H9 (cell line): ENCODE measurements at regions not wholly inside any gene's neighbourhood (a gene's known extent, or its start where the extent isn't known, plus 50 kb on each side); places are given as distances from the start of the nearest gene placed in this dataset.

Experiments
- DNase-seq: peaks from one replicate; pipeline ENCODE4 v3.0.0-alpha.2; 2017
- H2AFZ ChIP-seq: one replicate; pipeline ENCODE4 v1.6.1; 2013; ENCODE audit warnings: mild to moderate bottlenecking, low read length, control low read depth, moderate library complexity
- H2AK5ac ChIP-seq: 2 replicates; pipeline ENCODE4 v1.6.1; 2013; ENCODE audit warnings: low read length, control low read depth, mixed read lengths; ENCODE audit not compliant: insufficient read length
- H2BK120ac ChIP-seq: one replicate; pipeline ENCODE4 v1.6.1; 2013; ENCODE audit warnings: low read depth, mild to moderate bottlenecking, low read length, control low read depth, inconsistent platforms; ENCODE audit not compliant: poor library complexity, severe bottlenecking
- H2BK12ac ChIP-seq: 2 replicates; pipeline ENCODE4 v1.6.1; 2013; ENCODE audit warnings: low read length, control low read depth, mixed read lengths, low read depth; ENCODE audit not compliant: insufficient read length
- H2BK15ac ChIP-seq: 2 replicates; pipeline ENCODE4 v1.6.1; 2013; ENCODE audit warnings: low read depth, low read length, control low read depth
- H2BK20ac ChIP-seq: one replicate; pipeline ENCODE4 v1.6.1; 2013; ENCODE audit warnings: low read depth, mild to moderate bottlenecking, low read length, control low read depth, inconsistent platforms; ENCODE audit not compliant: poor library complexity, severe bottlenecking
- H2BK5ac ChIP-seq: 2 replicates; pipeline ENCODE4 v1.6.1; 2013; ENCODE audit warnings: low read length, control low read depth, mixed read lengths; ENCODE audit not compliant: insufficient read length
- H3K14ac ChIP-seq: 2 replicates; pipeline ENCODE4 v1.6.1; 2013; ENCODE audit warnings: low read length, control low read depth; ENCODE audit not compliant: insufficient read depth
- H3K18ac ChIP-seq: 2 replicates; pipeline ENCODE4 v1.6.1; 2013; ENCODE audit warnings: low read depth, mild to moderate bottlenecking, mixed read lengths, low read length, control low read depth; ENCODE audit not compliant: insufficient read length
- H3K23ac ChIP-seq: 2 replicates; pipeline ENCODE4 v1.6.1; 2013; ENCODE audit warnings: low read length, control low read depth, mixed read lengths, low read depth; ENCODE audit not compliant: insufficient read length
- H3K23me2 ChIP-seq: 2 replicates; pipeline ENCODE4 v1.6.1; 2013; ENCODE audit warnings: low read depth, mild to moderate bottlenecking, mixed read lengths, low read length, control low read depth; ENCODE audit not compliant: insufficient read length, poor library complexity, severe bottlenecking
- H3K27ac ChIP-seq: 2 replicates; pipeline ENCODE4 v1.5.1; 2013; ENCODE audit warnings: low read length, control low read depth, mixed read lengths, low read depth; ENCODE audit not compliant: insufficient read length
- H3K27me3 ChIP-seq: 2 replicates; pipeline ENCODE4 v1.6.1; 2013; ENCODE audit warnings: low read length, control low read depth, inconsistent platforms; ENCODE audit not compliant: insufficient read depth
- H3K4ac ChIP-seq: 2 replicates; pipeline ENCODE4 v1.6.1; 2013; ENCODE audit warnings: low read depth, mild to moderate bottlenecking, control low read depth, inconsistent platforms, low read length, moderate library complexity
- H3K4me1 ChIP-seq: 2 replicates; pipeline ENCODE4 v1.6.1; 2013; ENCODE audit warnings: low read length, control low read depth, inconsistent platforms; ENCODE audit not compliant: insufficient read depth
- H3K4me2 ChIP-seq: 2 replicates; pipeline ENCODE4 v1.6.1; 2013; ENCODE audit warnings: low read length, control low read depth, mixed read lengths; ENCODE audit not compliant: insufficient read length, insufficient read depth
- H3K56ac ChIP-seq: 2 replicates; pipeline ENCODE4 v1.6.1; 2013; ENCODE audit warnings: low read depth, mild to moderate bottlenecking, mixed read lengths, low read length, control low read depth; ENCODE audit not compliant: insufficient read length
- H3K79me1 ChIP-seq: 2 replicates; pipeline ENCODE4 v1.6.1; 2013; ENCODE audit warnings: low read depth, mild to moderate bottlenecking, moderate library complexity, low read length, control low read depth, inconsistent platforms; ENCODE audit not compliant: insufficient read depth, poor library complexity, severe bottlenecking
- H3K79me2 ChIP-seq: 2 replicates; pipeline ENCODE4 v1.6.1; 2013; ENCODE audit warnings: low read length, control low read depth, inconsistent platforms; ENCODE audit not compliant: insufficient read depth
- H3K9ac ChIP-seq: 2 replicates; pipeline ENCODE4 v1.6.1; 2013; ENCODE audit warnings: low read length, control low read depth, mixed read lengths; ENCODE audit not compliant: insufficient read length; ENCODE audit errors: extremely low read depth
- H3K9me3 ChIP-seq: one replicate; pipeline ENCODE4 v1.6.1; 2013; ENCODE audit warnings: low read depth, low read length, inconsistent platforms; ENCODE audit not compliant: control insufficient read depth
- H3T11ph ChIP-seq: one replicate; pipeline ENCODE4 v1.6.1; 2013; ENCODE audit warnings: mild to moderate bottlenecking, low read length, control low read depth, inconsistent platforms
- H4K20me1 ChIP-seq: one replicate; pipeline ENCODE4 v1.6.1; 2013; ENCODE audit not compliant: control insufficient read depth, insufficient read length, insufficient read depth
- H4K5ac ChIP-seq: 2 replicates; pipeline ENCODE4 v1.6.1; 2013; ENCODE audit warnings: low read depth, mild to moderate bottlenecking, mixed read lengths, low read length, control low read depth; ENCODE audit not compliant: insufficient read length
- H4K8ac ChIP-seq: replicated peaks from 2 replicates; pipeline ENCODE4 v1.6.1; 2013; ENCODE audit warnings: low read length, control low read depth, mixed read lengths, low read depth; ENCODE audit not compliant: insufficient read length
- H4K91ac ChIP-seq: 2 replicates; pipeline ENCODE4 v1.6.1; 2013; ENCODE audit warnings: low read depth, mild to moderate bottlenecking, moderate library complexity, mixed read lengths, low read length, control low read depth; ENCODE audit not compliant: insufficient read length
- H3K27ac Mint-ChIP-seq, 3 experiments: 2 replicates in 2 of 3; 3 replicates in 1 of 3; pipeline ENCODE4 v1.8.0; 2020 to 2021; ENCODE audit warnings: mixed read lengths in 3 of 3, mild to moderate bottlenecking in 1 of 3, moderate library complexity in 1 of 3
- H3K27me3 Mint-ChIP-seq: 2 replicates; pipeline ENCODE4 v1.8.0; 2021; ENCODE audit warnings: low read depth, mild to moderate bottlenecking, moderate library complexity, mixed read lengths
- H3K36me3 Mint-ChIP-seq, 3 experiments: 2 replicates in 2 of 3; 3 replicates in 1 of 3; pipeline ENCODE4 v1.8.0; 2020 to 2021; ENCODE audit warnings: low read depth in 3 of 3, mixed read lengths in 3 of 3; ENCODE audit not compliant: insufficient read depth in 1 of 3
- H3K4me1 Mint-ChIP-seq, 2 experiments: 2 replicates each; pipeline ENCODE4 v1.8.0; 2020; ENCODE audit warnings: mixed read lengths in 2 of 2
- H3K4me3 Mint-ChIP-seq, 2 experiments: 2 replicates in 1 of 2; 3 replicates in 1 of 2; pipeline ENCODE4 v1.8.0; 2020 to 2021; ENCODE audit warnings: mild to moderate bottlenecking in 2 of 2, mixed read lengths in 2 of 2, moderate library complexity in 1 of 2
- H3K9me3 Mint-ChIP-seq, 2 experiments: 2 replicates in 1 of 2; 3 replicates in 1 of 2; pipeline ENCODE4 v1.8.0; 2020; ENCODE audit warnings: mild to moderate bottlenecking in 2 of 2, mixed read lengths in 2 of 2, moderate library complexity in 1 of 2
- CTCF ChIP-seq: fragments of 200-600 bp; sonication (generic); conservative IDR thresholded peaks from 3 replicates; pipeline ENCODE4 v1.8.0; 2021; ENCODE audit warnings: antibody characterized with exemption, mild to moderate bottlenecking
- WGBS: extraction: QIAGEN DNeasy Blood & Tissue Kit; methylation state at CpG from one replicate; pipeline ENCODE4 v1.1.7; 2013; ENCODE audit warnings: missing lambda C conversion rate, low lambda C conversion rate, mixed read lengths; ENCODE audit not compliant: insufficient read length; ENCODE audit errors: extremely low coverage; 5-methylcytosine and 5-hydroxymethylcytosine counted together

- H3K27me3 Mint-ChIP-seq, result no peaks in the 10 kb centered on the region; the same call in 1 of the 2 replicates
- Histone ChIP-seq H3K18ac (no peak overlapping the region), H2AFZ (no peak overlapping the region), H3K9ac (no peak overlapping the region), H2BK20ac (no peak overlapping the region), H3K27ac (no peak overlapping the region), H3K4ac (no peak overlapping the region), H3T11ph (no peak overlapping the region), H2BK15ac (no peak overlapping the region), H3K79me1 (no peaks in the 10 kb centered on the region), H4K8ac (no peak overlapping the region), H3K23me2 (no peaks in the 10 kb centered on the region), H2BK120ac (no peak overlapping the region), H3K27me3 (no peaks in the 10 kb centered on the region), H4K5ac (no peak overlapping the region), H4K91ac (no peak overlapping the region), H3K4me2 (no peak overlapping the region), H3K56ac (no peak overlapping the region), H3K4me1 (no peaks in the 10 kb centered on the region; the same call in 1 of the 2 replicates), H3K14ac (no peak overlapping the region), H3K79me2 (no peaks in the 10 kb centered on the region), H2BK5ac (no peak overlapping the region), H3K23ac (no peak overlapping the region), H2BK12ac (no peak overlapping the region), H3K9me3 (no peaks in the 10 kb centered on the region), H4K20me1 (no peaks in the 10 kb centered on the region), H2AK5ac (no peak overlapping the region)
- no CpG with 5 or more reads among the region's 1 CpG for WGBS
- no peaks in the 10 kb centered on the region for H3K9me3 Mint-ChIP-seq
- no peaks in the 10 kb centered on the region for H3K4me1 Mint-ChIP-seq
- DNase-seq, result no peak
- H3K27ac Mint-ChIP-seq, result no peak overlapping the region
- no peak overlapping the region for H3K4me3 Mint-ChIP-seq
- no peak for TF ChIP-seq CTCF
- no peaks in the 10 kb centered on the region for H3K36me3 Mint-ChIP-seq
These were observed 99.0 kb upstream of the FIGN start for GRCh38 chr2:163834841-163835240.
